ENCODE measurements at regions not wholly inside any gene's neighbourhood (a gene's known extent, or its start where the extent isn't known, plus 50 kb on each side); places are given as distances from the start of the nearest gene placed in this dataset.
"Not testable (repeated sequence)": the region's sequence is repeated elsewhere in the genome, so short reads cannot be mapped to it uniquely, and the experiment has no call there.

- DNase-seq: no peak
Observed at GRCh38 chr12:19779395-19780056, 340.2 kb downstream of the AEBP2 start.

- no peak for DNase-seq
Observed at GRCh38 chr12:19780460-19780859, 341.2 kb downstream of the AEBP2 start.

GRCh38 chr12:19783547-19784444, 344.5 kb downstream of the AEBP2 start:
- no peak for DNase-seq

- no peak for DNase-seq
Observed at GRCh38 chr12:19792028-19792427, 352.7 kb downstream of the AEBP2 start.

GRCh38 chr12:19794116-19794515, 354.8 kb downstream of the AEBP2 start:
- DNase-seq: no peak

- no peak for DNase-seq
Observed at GRCh38 chr12:19799216-19799615, 359.9 kb downstream of the AEBP2 start.

GRCh38 chr12:19799895-19800602, 360.8 kb downstream of the AEBP2 start:
- no peak for DNase-seq

- no peak for DNase-seq
Observed at GRCh38 chr12:19800884-19801283, 361.6 kb downstream of the AEBP2 start.

- no peak for DNase-seq
Observed at GRCh38 chr12:19801941-19802340, 362.6 kb downstream of the AEBP2 start.

- no peak for DNase-seq
Observed at GRCh38 chr12:19802915-19803314, 363.6 kb downstream of the AEBP2 start.

GRCh38 chr12:19804737-19805136, 365.4 kb downstream of the AEBP2 start:
- no peak for DNase-seq

- no peak for DNase-seq
Observed at GRCh38 chr12:19808371-19808770, 369.1 kb downstream of the AEBP2 start.

- DNase-seq: no peak
Observed at GRCh38 chr12:19810213-19810612, 370.9 kb downstream of the AEBP2 start.

GRCh38 chr12:19811922-19812321, 372.6 kb downstream of the AEBP2 start:
- no peak for DNase-seq

- no peak for DNase-seq
Observed at GRCh38 chr12:19819231-19819630, 379.9 kb downstream of the AEBP2 start.

- no peak for DNase-seq
Observed at GRCh38 chr12:19822476-19822875, 383.2 kb downstream of the AEBP2 start.

GRCh38 chr12:19823326-19823725, 384.0 kb downstream of the AEBP2 start:
- not testable (repeated sequence) for DNase-seq

GRCh38 chr12:19826980-19827550, 387.8 kb downstream of the AEBP2 start:
- no peak for DNase-seq

GRCh38 chr12:19829100-19829853, 390.0 kb downstream of the AEBP2 start:
- no peak for DNase-seq

GRCh38 chr12:19830446-19830845, 391.2 kb downstream of the AEBP2 start:
- no peak for DNase-seq

GRCh38 chr12:19833775-19834501, 394.6 kb downstream of the AEBP2 start:
- no peak for DNase-seq

- DNase-seq: no peak
Observed at GRCh38 chr12:19834592-19834991, 395.3 kb downstream of the AEBP2 start.

Measured in COR-L47 (cell line).